Neural progenitor cell (in vitro differentiated cells): ENCODE measurements at regions not wholly inside any gene's neighbourhood (a gene's known extent, or its start where the extent isn't known, plus 50 kb on each side); places are given as distances from the start of the nearest gene placed in this dataset.

ENCODE experiments used
- CTCF ChIP-seq: fragments of 200-600 bp; sonication (generic); IDR thresholded peaks from 2 replicates; pipeline ENCODE4 v1.5.1; 2017; ENCODE audit warnings: antibody characterized with exemption, mild to moderate bottlenecking
- EZH2phosphoT487 ChIP-seq: fragments of 200-600 bp; sonication (generic); IDR thresholded peaks from 2 replicates; pipeline ENCODE4 v1.6.1; 2017; ENCODE audit warnings: antibody characterized with exemption

DNA sequence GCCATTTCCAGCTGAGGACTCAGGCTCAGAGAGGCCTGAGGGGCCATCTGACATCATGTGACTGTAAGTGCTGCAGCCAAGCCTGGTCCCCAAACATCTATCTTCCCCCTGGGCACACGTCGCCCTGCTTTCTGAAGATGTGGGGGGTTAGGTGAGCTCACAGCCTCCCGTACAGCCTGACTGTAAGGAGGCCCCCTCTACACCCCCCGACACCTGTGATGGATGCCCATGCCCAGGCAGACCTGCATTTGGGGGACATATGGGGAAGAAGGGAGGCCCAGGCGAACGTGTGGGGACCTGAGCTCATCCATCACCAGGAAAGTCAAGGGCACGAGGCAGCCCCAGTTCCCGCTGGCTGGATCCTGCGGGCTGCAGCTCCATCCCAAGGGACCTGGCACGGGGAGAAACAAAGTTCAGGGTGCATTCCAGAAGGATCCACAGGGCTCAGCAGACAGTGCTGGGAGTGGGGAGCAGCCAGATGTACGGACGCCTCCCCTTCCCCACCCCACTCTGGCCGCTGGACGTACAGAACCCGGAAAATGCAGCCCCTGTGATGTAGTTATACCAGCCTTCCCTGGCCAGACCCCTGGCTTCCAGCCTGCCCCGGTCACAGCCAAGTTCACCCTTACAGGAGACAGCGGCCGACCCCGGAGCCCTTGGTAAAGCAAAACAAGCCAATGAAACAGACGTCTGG is 1431.4 kb downstream of the BRD1 start:
- TF ChIP-seq CTCF (no peak), EZH2phosphoT487 (no peak)
